ENCODE measurements at regions not wholly inside any gene's neighbourhood (a gene's known extent, or its start where the extent isn't known, plus 50 kb on each side); places are given as distances from the start of the nearest gene placed in this dataset.

DNA sequence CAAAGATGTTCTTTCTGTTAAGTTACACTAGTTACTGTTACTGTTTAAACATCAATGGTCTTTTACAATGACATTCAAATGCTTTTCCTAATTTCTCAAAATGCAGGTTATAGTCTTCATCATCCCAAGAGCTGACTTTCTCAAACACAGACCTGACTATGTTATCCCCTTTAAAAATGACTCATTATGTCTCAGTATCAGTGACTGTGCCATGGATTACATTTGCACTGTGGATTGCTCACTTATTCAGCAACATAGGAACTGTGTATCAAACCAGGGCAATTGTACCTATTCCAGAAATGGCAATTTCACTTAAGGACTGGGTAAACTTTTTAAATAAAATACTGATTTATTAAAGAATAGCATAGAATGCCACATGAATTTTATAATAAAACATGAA lies 630.2 kb upstream of the NOVA1 start:
- DNase-seq (ENCODE audit: low read depth): no peak
- H3K4me3 ChIP-seq (ENCODE audit: low read depth, low read length): no peak overlapping the region
- no peaks in the 10 kb centered on the region for H3K36me3 ChIP-seq (ENCODE audit: control insufficient read depth, insufficient read depth, low read length)
- TF ChIP-seq, protein P1, sequence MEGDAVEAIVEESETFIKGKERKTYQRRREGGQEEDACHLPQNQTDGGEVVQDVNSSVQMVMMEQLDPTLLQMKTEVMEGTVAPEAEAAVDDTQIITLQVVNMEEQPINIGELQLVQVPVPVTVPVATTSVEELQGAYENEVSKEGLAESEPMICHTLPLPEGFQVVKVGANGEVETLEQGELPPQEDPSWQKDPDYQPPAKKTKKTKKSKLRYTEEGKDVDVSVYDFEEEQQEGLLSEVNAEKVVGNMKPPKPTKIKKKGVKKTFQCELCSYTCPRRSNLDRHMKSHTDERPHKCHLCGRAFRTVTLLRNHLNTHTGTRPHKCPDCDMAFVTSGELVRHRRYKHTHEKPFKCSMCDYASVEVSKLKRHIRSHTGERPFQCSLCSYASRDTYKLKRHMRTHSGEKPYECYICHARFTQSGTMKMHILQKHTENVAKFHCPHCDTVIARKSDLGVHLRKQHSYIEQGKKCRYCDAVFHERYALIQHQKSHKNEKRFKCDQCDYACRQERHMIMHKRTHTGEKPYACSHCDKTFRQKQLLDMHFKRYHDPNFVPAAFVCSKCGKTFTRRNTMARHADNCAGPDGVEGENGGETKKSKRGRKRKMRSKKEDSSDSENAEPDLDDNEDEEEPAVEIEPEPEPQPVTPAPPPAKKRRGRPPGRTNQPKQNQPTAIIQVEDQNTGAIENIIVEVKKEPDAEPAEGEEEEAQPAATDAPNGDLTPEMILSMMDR (IDR thresholded peaks at IDR 0.05; ENCODE audit: insufficient read depth, low read length, poor library complexity, severe bottlenecking): no peak
- no peaks in the 10 kb centered on the region for H3K27me3 ChIP-seq (ENCODE audit: control insufficient read depth, insufficient read depth, low read length)

DNA sequence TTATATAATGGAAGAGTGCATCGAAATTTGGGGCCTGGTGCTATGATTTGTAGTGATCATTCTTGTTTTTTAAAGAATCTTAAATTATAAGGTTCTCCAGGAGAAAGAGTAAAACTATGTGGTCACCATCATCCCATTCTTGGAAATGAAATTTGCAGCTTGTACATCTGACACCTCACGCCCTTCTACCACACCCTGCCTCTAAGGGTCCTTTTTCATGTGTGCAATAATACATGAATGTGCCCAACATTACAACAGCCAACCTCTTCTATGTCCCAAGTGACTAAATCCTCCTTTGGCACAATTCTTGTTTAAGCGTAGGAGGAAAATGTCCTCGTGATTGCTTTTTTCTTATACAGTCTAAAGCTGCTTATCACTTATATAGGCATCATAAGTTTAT lies 636.5 kb upstream of the NOVA1 start:
- Histone ChIP-seq H3K4me3 (ENCODE audit: low read depth, low read length) (no peak overlapping the region), H3K27me3 (ENCODE audit: control insufficient read depth, insufficient read depth, low read length) (no peaks in the 10 kb centered on the region), H3K36me3 (ENCODE audit: control insufficient read depth, insufficient read depth, low read length) (no peaks in the 10 kb centered on the region)
- no peak for DNase-seq (ENCODE audit: low read depth)
- TF ChIP-seq, protein P1 (IDR thresholded peaks at IDR 0.05; ENCODE audit: insufficient read depth, low read length, poor library complexity, severe bottlenecking): no peak

DNA sequence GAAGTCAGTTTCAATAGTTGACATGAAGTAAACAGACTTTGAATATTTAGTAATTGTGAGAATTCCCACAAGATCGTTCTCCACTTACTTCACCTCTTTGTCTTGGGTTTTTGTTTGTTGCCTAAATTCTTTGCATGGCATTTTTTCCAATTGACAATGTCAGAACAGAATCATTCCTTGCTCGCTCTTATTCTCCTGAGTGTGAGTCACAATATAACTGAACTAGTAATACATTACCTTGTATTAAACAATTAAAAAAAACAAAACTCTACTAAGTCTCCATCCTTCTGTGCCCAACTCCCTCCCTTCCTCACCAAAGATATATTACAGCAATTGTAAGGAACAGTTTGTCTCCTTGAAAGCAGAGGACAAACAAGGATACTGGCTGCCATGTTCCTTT lies 638.8 kb upstream of the NOVA1 start:
- DNase-seq (ENCODE audit: low read depth): no peak
- no peaks in the 10 kb centered on the region for H3K36me3 ChIP-seq (ENCODE audit: control insufficient read depth, insufficient read depth, low read length)
- H3K27me3 ChIP-seq (ENCODE audit: control insufficient read depth, insufficient read depth, low read length): no peaks in the 10 kb centered on the region
- TF ChIP-seq, protein P1 (IDR thresholded peaks at IDR 0.05; ENCODE audit: insufficient read depth, low read length, poor library complexity, severe bottlenecking): no peak
- H3K4me3 ChIP-seq (ENCODE audit: low read depth, low read length): no peak overlapping the region

DNA sequence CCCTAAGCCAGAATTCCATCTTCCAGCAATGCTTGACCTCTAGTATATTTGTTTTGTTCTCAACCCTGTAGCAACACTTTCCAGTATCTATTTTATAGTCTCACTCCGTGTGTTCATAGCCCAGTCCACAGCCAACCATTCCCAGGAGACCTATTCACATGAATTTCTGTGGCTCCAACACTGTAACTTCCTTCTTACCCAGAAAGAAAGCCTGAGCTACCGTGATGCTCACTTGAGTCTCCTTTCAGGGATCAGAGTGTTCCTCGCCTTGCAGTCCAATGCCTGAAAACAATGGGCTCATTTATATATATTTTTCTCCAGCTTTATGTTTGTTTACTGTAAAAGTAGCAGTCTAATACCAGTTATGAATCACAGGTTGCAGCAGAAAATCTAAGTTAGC lies 645.0 kb upstream of the NOVA1 start:
- no peak overlapping the region for H3K4me3 ChIP-seq (ENCODE audit: low read depth, low read length)
- H3K27me3 ChIP-seq (ENCODE audit: control insufficient read depth, insufficient read depth, low read length): no peaks in the 10 kb centered on the region
- no peaks in the 10 kb centered on the region for H3K36me3 ChIP-seq (ENCODE audit: control insufficient read depth, insufficient read depth, low read length)
- TF ChIP-seq, protein P1 (IDR thresholded peaks at IDR 0.05; ENCODE audit: insufficient read depth, low read length, poor library complexity, severe bottlenecking): no peak
- DNase-seq (ENCODE audit: low read depth): no peak

DNA sequence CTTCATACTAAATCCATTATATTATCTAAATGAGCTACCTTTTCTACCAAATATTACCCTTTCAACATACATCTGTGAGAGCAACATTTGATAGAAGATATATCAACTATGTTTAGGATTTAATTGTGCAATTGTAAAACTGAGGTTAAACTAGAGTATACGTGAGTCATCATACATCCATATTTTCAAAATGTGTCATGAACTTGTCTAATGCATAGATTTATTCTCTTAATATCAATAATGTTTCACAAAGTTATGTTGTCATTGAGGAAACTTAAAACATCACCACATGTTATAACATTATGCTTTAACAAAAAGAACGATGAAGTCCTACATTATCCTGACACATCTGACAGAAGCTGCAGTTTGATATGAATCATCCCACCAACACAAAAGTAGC lies 645.5 kb upstream of the NOVA1 start:
- DNase-seq (ENCODE audit: low read depth): no peak
- TF ChIP-seq, protein P1 (IDR thresholded peaks at IDR 0.05; ENCODE audit: insufficient read depth, low read length, poor library complexity, severe bottlenecking): no peak
- Histone ChIP-seq H3K27me3 (ENCODE audit: control insufficient read depth, insufficient read depth, low read length) (no peaks in the 10 kb centered on the region), H3K4me3 (ENCODE audit: low read depth, low read length) (no peak overlapping the region), H3K36me3 (ENCODE audit: control insufficient read depth, insufficient read depth, low read length) (no peaks in the 10 kb centered on the region)

DNA sequence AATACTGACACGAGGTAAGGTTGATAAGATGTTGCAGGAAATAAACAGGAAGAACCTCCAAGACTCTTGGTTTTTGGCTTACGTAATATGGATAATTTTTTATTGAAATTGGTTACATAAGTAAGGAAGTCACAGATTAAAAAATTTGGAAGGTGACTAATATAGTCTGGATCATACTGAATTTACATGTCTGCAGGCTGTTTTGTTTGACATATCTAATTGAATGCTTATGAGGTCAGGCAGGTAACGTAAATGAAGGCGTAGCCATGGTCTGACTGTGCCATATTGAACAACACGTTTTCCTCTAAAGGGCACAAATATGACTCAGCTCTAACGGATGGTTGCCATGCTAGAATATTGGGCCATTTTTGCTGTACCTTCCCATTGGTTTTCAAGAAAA lies 648.1 kb upstream of the NOVA1 start:
- no peaks in the 10 kb centered on the region for H3K27me3 ChIP-seq (ENCODE audit: control insufficient read depth, insufficient read depth, low read length)
- H3K36me3 ChIP-seq (ENCODE audit: control insufficient read depth, insufficient read depth, low read length): no peaks in the 10 kb centered on the region
- TF ChIP-seq, protein P1 (IDR thresholded peaks at IDR 0.05; ENCODE audit: insufficient read depth, low read length, poor library complexity, severe bottlenecking): no peak
- no peak overlapping the region for H3K4me3 ChIP-seq (ENCODE audit: low read depth, low read length)
- DNase-seq (ENCODE audit: low read depth): no peak

Measured in kidney epithelial cell (primary cell).